Stimulated activated CD4-positive, alpha-beta T cell treated with anti-CD3 and anti-CD28 coated beads, Interleukin-1b, Interleukin-23, amount 100 ng/mL, for 24 hours (primary cell): ENCODE measurements at regions not wholly inside any gene's neighbourhood (a gene's known extent, or its start where the extent isn't known, plus 50 kb on each side); places are given as distances from the start of the nearest gene placed in this dataset.

ENCODE experiments used
- DNase-seq, 4 experiments: peaks; one replicate each; pipeline ENCODE4 v3.0.0-alpha.2; 2020; ENCODE audit warnings: low read depth in 4 of 4, low spot score in 1 of 4

DNA sequence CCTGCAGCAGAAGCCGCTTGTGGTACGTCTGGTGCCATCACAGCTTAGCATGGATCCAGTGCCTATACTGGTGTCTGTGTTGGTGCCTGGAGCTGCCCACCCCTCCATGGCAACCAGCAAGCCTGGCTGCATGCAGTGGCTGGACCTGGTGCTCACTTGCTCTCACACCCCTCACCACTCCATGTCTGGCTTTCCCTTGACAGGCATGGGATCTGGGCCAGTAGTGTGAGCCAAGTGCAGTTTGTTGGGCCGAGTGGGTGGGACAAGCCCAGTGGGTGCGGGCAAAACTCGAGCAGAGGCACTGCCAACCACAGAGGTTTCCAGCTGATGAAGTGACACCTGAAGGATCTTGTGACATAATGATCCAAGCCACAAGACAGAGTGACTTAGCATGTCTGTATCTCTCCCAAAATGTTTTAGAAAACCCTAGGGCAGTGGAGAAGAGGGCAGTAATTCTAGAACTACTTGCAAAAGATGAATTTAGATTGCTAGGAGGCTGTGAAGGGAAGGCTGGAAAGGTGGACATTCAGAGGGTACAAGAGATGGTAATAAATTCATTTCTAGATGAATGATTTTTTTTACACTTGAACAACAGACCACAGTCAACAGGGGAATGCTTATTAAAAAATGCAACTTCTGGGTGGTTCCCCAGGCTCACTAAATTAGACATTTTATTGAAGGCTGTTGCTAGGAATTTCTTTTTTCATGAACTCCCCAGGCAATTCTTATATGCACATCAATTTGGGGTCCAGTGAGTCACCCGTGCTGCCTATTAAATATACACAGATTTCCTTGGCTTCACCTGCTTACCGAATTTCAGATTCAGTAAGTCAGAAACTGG, 660.3 kb downstream of the TLR4 start:
- DNase-seq: no peak

DNA sequence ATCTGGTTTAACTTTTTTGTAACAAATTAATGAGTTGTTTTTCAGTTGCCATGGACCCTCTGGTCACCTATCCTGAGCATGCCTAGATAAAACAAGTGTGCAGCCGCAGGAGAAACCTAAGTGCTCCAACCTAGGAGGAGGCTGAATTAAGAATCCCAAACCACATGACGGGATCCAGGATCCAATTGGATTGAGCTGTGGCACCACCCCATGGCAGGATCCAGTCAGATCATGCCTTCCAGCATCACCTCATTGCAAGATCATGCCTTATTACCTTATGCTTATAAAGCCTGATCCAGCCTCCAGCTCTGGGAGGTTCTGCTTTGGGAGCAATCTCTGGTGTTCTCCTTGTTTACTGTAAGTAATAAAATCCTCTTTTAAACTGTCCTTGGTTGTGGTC, 662.0 kb downstream of the TLR4 start:
- no peak for DNase-seq

- no peak for DNase-seq
Measured at GRCh38 chr9:118367383-118367782, 663.2 kb downstream of the TLR4 start.

DNA sequence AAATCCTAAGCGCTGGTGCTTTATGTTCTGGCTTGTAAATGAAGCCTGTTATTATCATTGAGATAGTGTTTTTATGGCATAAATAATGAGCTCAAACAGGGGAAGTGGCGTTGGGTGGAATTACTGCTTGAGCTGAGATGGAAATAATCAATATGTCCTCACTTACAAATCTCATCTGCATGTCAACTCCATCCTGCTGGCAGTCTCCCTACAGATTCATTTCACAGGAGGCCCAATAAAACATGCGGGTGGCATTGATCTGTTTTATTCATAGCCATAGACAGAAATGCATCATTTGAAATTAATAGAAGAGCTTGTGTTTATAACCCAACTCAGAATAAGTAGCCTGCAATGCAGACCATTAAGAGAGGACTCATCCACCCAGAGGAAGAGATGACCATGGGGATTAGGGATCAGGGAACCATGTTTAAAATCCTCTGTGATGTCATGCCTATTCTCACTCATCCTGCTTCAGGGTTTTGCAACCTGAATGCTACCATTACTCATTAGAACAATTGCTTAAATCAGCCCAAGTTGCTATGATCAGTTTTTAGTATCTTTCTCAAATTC, 680.4 kb downstream of the TLR4 start:
- no peak for DNase-seq

GRCh38 chr9:118395415-118395814, 691.2 kb downstream of the TLR4 start:
- DNase-seq: no peak

- DNase-seq: no peak
Measured at GRCh38 chr9:118401546-118401945, 697.3 kb downstream of the TLR4 start.

- DNase-seq: no peak
Measured at GRCh38 chr9:118414676-118415075, 710.5 kb downstream of the TLR4 start.

DNA sequence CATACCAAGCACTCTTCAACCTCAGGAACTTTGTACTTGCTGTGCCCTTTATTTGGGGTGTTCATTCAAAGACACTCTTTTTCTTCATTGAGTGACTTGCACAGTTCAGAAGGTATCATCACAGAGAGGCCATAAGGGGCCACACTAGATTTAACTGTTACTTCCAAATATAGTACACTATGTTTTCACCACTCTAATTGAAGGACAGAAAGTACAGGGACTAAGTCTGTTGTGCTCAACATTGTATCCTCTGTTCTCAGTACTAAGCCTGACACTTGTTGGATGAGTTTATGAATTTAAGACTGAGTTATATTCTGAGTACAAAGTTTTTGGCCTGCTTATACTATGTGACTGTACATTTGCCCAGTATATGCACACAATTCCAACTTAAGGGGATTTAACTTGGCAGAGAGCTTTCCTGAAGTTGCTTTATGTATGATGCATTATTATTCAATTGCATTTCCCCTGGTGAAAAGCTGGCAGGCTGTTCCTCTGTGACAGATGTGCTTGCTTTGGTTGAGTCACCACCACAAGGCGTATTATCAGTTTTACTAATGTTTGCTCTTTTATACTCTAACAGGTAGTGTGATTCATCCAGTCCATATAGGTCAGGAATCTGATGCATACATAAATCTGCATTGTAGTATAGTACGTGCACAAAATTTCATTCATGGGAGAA, 714.8 kb downstream of the TLR4 start:
- DNase-seq: no peak

DNA sequence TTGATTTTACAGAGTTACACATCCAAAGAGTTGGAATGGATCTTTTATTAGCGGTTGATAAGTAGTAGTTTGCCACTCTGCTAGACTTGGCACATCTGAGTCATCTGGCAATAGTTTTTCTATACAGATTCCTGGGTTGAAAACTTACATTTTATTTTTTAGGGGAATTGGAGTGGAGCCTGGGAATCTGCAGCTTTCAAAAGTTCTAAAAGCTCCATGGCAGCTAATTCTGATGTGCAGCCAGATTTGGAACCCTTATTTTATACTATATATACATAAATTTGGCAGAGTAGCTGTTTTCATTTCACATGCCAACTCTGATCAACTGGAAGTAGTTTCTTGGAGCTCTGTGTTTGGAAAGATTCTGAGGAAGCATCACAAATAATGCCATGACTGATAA, 715.5 kb downstream of the TLR4 start:
- no peak for DNase-seq

- DNase-seq: no peak
Measured at GRCh38 chr9:118422508-118422907, 718.3 kb downstream of the TLR4 start.

- no peak for DNase-seq
Measured at GRCh38 chr9:118423021-118423420, 718.8 kb downstream of the TLR4 start.

DNA sequence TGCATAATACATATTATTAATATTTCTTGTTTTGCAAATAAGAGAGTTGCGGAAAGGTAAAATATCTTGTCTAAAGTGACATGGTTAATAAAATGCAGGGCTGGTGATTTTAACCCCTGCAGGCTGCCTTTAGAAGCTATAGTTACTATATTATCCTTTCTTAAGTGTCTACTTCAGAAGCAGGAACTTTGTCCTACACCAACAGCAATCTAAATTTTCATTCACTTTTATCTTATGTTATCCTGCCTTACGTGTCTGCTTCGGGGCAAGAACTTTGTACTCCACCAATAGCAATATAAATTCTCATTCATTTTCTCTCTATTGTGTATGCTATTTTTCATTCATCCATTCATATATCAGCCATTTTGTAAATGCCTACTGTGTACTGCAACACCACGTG, 719.5 kb downstream of the TLR4 start:
- DNase-seq: no peak

- no peak for DNase-seq
Measured at GRCh38 chr9:118426772-118427171, 722.6 kb downstream of the TLR4 start.

DNA sequence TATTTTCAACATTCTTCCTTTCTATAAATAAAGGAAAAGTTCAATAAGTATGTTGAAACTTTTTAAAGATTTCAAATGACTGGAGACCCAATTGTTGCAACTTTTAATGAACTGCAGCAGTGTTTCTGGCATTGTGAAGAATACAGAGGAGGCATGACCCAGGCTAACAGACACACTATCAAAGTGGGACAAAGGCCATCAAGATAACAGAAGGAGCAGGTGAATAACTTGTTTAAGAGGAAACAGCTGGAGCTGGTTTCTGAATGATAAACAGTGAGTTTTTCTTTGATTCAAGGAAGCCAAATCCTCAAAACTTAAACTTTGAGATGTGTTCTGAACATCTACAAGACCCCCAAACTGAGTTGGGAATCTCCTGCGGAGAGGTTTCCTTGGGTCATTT, 734.6 kb downstream of the TLR4 start:
- no peak for DNase-seq

GRCh38 chr9:118439441-118439840, 735.2 kb downstream of the TLR4 start:
- no peak for DNase-seq

- no peak for DNase-seq
Measured at GRCh38 chr9:118444403-118444802, 740.2 kb downstream of the TLR4 start.

DNA sequence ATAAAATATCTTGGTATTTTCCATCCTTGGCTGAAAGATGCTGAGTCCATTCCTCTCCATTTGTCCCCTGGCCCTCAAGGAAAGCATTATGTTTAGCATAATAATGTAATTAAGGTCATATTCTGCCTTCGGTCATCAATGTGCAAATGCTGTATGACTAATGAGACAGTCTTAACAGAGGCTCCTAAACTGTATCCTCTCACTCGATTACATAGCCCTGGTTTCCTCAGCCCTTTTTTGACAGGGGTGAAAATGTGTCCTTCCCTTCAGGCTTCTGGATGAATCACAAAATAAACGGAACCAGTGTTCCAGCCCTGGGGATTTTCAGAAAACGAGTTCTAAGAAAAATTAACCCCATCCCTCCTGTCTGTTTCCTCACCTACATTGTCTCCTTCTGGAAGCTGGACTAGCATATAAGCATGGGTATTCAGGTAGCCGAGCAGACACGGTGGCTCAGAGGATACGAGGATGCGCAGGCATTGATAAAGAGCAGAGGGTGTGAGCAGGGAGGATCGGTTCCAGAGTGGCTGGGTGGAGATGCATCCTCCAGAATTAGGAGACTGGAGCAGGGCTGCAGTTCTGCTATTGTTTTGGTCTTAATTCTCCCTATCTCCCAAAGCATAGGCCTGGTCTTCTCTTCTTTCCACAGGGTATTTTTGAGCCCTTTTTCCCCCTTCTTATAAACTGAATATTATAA, 742.9 kb downstream of the TLR4 start:
- DNase-seq: no peak

- DNase-seq: no peak
Measured at GRCh38 chr9:118449554-118449953, 745.4 kb downstream of the TLR4 start.

- no peak for DNase-seq
Measured at GRCh38 chr9:118455259-118455658, 751.1 kb downstream of the TLR4 start.

DNA sequence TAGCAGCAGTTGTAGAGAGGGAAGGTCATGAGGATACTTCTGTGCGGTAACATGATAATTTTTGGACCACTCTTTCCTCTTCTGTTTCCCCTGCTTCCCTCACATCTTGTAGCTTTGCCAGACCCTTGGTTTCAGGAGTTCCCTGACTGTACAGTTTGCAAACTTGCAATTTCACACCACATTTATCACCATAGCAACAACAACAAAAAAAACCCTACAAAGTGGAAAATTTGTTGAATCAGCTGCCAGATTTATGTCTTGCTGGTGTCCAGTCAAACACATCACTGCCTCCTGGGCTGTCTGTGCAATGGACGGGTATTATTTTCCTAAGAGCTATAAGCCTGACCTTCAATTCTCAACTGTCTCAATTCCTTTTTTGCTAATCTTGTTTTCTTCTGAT, 751.6 kb downstream of the TLR4 start:
- no peak for DNase-seq

GRCh38 chr9:118457171-118458000, 753.2 kb downstream of the TLR4 start:
- DNase-seq: no peak
